Fibroblast of skin of back (primary cell): ENCODE measurements at regions not wholly inside any gene's neighbourhood (a gene's known extent, or its start where the extent isn't known, plus 50 kb on each side); places are given as distances from the start of the nearest gene placed in this dataset.
A peak's percentile ranks its signal among the peaks of the same experiment; 100 is the strongest.

Experiments used
- DNase-seq: peaks from one replicate; pipeline ENCODE4 v3.0.0-alpha.2; 2013

- no peak for DNase-seq
Measured at GRCh38 chr10:129131457-129132132, 335.4 kb upstream of the MGMT start.

GRCh38 chr10:129133856-129134255, 333.2 kb upstream of the MGMT start:
- DNase-seq = no peak

- DNase-seq = no peak
Measured at GRCh38 chr10:129134371-129134770, 332.7 kb upstream of the MGMT start.

- DNase-seq = no peak
Measured at GRCh38 chr10:129135624-129136023, 331.4 kb upstream of the MGMT start.

GRCh38 chr10:129136074-129136473, 331.0 kb upstream of the MGMT start:
- DNase-seq = no peak

- no peak for DNase-seq
Measured at GRCh38 chr10:129136951-129137350, 330.1 kb upstream of the MGMT start.

GRCh38 chr10:129140921-129141885, 325.8 kb upstream of the MGMT start:
- no peak for DNase-seq

- no peak for DNase-seq
Measured at GRCh38 chr10:129151281-129151680, 315.8 kb upstream of the MGMT start.

- DNase-seq = no peak
Measured at GRCh38 chr10:129156406-129156805, 310.6 kb upstream of the MGMT start.

GRCh38 chr10:129157185-129157584, 309.9 kb upstream of the MGMT start:
- no peak for DNase-seq

GRCh38 chr10:129161150-129161549, 305.9 kb upstream of the MGMT start:
- DNase-seq = peak; percentile 74

- DNase-seq = no peak
Measured at GRCh38 chr10:129163531-129163930, 303.5 kb upstream of the MGMT start.

- DNase-seq = no peak
Measured at GRCh38 chr10:129165076-129165720, 301.8 kb upstream of the MGMT start.

GRCh38 chr10:129165770-129166169, 301.3 kb upstream of the MGMT start:
- DNase-seq = no peak

- no peak for DNase-seq
Measured at GRCh38 chr10:129168660-129169059, 298.4 kb upstream of the MGMT start.

- DNase-seq = no peak
Measured at GRCh38 chr10:129169115-129169514, 297.9 kb upstream of the MGMT start.

GRCh38 chr10:129170812-129171211, 296.2 kb upstream of the MGMT start:
- DNase-seq = no peak

- no peak for DNase-seq
Measured at GRCh38 chr10:129171812-129172211, 295.2 kb upstream of the MGMT start.

- DNase-seq = no peak
Measured at GRCh38 chr10:129174232-129175014, 292.6 kb upstream of the MGMT start.

- DNase-seq = no peak
Measured at GRCh38 chr10:129179245-129179971, 287.6 kb upstream of the MGMT start.

- DNase-seq = no peak
Measured at GRCh38 chr10:129179972-129180678, 286.9 kb upstream of the MGMT start.
